AG04449 (cell line): ENCODE measurements at regions not wholly inside any gene's neighbourhood (a gene's known extent, or its start where the extent isn't known, plus 50 kb on each side); places are given as distances from the start of the nearest gene placed in this dataset.

Experiments used
- CTCF ChIA-PET: fragments of 350-600 bp; formaldehyde crosslinking; extraction: SDS; loops from one replicate; lab custom pipeline; 2021; ENCODE audit warnings: antibody characterized with exemption; lab: Yijun Ruan, JAX
- POLR2A ChIA-PET: fragments of 400-600, 350-600 bp; formaldehyde crosslinking; extraction: SDS; loops from one replicate; lab custom pipeline; 2020; ENCODE audit warnings: antibody characterized with exemption, inconsistent platforms; lab: Yijun Ruan, JAX
- DNase-seq: peaks from one replicate; pipeline ENCODE4 v3.0.0-alpha.2; 2010; ENCODE audit warnings: low read depth, low spot score
- H3K4me3 ChIP-seq: 2 replicates; pipeline ENCODE4 v1.5.1; 2011; ENCODE audit warnings: low read depth, mild to moderate bottlenecking, control low read depth, low read length
- TF ChIP-seq, protein P1 (sequence below): IDR thresholded peaks from one replicate; pipeline ENCODE4 v1.5.1; 2011; ENCODE audit warnings: mild to moderate bottlenecking, moderate library complexity, low read length, control low read depth, inconsistent platforms; ENCODE audit not compliant: insufficient read depth; ENCODE audit errors: missing control alignments

DNA sequence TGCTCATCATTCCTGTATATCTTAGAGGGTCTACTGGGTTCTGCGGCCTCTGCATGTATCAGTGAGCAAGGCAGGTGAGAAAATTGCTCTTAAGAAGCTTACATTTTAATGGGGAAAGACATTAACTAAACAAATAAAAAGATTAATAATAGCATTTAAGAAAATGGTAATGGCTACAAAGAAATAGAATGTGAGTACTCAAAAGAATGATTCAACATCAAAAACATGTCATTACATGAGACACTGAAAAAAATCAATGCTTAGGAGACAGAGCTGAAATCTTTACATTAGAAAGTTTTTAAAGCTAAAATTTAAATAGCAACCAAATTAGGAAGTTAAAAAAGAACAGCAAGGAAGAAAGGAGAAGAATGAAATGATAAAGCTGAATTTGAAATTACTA is 146.9 kb upstream of the PHACTR1 start:
- TF ChIP-seq, protein P1, sequence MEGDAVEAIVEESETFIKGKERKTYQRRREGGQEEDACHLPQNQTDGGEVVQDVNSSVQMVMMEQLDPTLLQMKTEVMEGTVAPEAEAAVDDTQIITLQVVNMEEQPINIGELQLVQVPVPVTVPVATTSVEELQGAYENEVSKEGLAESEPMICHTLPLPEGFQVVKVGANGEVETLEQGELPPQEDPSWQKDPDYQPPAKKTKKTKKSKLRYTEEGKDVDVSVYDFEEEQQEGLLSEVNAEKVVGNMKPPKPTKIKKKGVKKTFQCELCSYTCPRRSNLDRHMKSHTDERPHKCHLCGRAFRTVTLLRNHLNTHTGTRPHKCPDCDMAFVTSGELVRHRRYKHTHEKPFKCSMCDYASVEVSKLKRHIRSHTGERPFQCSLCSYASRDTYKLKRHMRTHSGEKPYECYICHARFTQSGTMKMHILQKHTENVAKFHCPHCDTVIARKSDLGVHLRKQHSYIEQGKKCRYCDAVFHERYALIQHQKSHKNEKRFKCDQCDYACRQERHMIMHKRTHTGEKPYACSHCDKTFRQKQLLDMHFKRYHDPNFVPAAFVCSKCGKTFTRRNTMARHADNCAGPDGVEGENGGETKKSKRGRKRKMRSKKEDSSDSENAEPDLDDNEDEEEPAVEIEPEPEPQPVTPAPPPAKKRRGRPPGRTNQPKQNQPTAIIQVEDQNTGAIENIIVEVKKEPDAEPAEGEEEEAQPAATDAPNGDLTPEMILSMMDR, result no peak
- POLR2A ChIA-PET, result no interaction called here

DNA sequence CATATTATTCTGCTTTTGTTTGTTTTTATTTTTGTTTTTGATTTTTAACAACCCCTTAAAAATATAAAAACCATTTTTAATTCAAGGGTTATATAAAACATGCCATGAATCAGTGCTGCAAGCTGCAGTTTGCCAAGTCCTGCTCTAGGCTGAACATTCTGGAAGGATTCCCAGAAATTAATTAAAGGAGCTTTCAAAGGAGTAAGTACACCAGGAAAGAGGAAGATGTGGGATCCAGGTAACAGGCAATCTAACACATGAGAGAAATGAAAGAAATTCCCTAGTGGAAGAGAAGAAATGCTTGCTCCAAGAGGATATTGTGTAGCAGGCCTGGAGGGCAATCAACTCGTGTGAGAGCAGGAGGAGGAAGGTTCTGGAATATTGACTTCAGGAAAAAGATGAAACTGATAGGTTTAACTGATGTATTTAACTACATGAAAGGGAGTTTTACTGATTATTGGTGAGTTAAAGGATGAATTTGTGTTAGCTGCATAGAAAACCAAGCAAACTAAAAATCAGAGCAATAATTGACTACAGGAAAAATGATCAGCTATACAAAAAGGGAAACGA is 146.0 kb upstream of the PHACTR1 start:
- no peak for DNase-seq
- H3K4me3 ChIP-seq, result no peak overlapping the region
- TF ChIP-seq, protein P1, result no peak
- CTCF ChIA-PET, result interaction anchor here (1.7 to 2.3 kb wide), 3 partner anchors 10 to 33 kb away, joined by 4 to 8 read pairs (median 5); no protein-coding TSS in a partner anchor
- POLR2A ChIA-PET, result interaction anchor here (0.6 to 0.7 kb wide), 2 partner anchors 11 to 12 kb away, joined by 3 read pairs; no protein-coding TSS in a partner anchor

More for the DNA sequence above, 146.9 kb upstream of the PHACTR1 start:
- H3K4me3 ChIP-seq, result no peak overlapping the region
- CTCF ChIA-PET, result interaction anchor here (1.6 to 2.3 kb wide), 3 partner anchors 8 to 11 kb away, joined by 4 to 8 read pairs (median 5); no protein-coding TSS in a partner anchor
- DNase-seq, result no peak

DNA sequence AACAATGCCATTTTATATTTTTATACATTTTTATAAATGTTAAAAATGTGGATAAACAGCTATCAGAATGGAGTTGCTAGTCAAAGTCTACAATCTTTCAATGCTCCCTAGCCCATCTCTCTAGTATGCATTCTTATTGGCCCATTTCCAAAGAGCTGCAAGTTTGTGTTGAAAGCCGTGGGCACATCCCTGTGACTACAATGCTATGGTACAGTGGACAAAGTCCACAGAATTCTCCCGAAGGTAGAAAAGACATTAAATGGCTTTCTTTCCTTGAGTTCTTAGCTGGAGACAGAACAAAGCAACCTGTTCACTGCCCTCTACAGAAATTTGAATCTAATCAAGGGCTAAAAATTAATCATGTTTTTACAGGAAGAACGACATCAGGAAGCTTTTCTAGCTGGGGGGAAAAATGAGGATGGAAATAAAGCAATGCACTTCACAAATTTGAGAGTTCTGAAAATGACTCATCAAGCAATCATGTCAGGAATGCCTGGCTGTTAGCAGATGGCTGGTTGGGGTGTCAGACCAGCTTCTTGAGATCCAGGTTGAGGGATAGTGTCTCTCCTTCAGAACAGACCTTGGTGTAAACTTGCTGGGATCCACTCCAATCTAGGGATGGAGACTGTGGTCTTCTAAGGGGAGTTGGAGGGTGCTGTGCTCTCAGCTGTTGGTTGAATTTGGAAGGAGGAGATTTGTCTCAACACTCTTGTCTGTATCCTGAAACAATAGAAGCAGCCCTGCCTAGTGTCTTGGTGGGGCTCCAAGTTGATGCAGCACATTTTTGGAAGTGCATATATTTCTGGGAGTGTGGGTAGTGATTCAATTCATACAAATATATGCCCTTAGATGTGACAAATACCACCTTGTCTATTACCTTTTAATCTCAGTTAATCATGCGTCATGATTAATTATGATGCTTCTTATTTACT is 143.4 kb upstream of the PHACTR1 start:
- ChIA-PET CTCF (interaction anchor here (0.7 to 2.1 kb wide), 7 partner anchors 12 to 1232 kb away, joined by 3 to 7 read pairs (median 3); no protein-coding TSS in a partner anchor), POLR2A (interaction anchor here (1.3 kb wide), 1 partner anchor 25 kb away, joined by 4 read pairs; no protein-coding TSS in a partner anchor)
- DNase-seq, result no peak
- H3K4me3 ChIP-seq, result no peak overlapping the region
- TF ChIP-seq, protein P1, result no peak

DNA sequence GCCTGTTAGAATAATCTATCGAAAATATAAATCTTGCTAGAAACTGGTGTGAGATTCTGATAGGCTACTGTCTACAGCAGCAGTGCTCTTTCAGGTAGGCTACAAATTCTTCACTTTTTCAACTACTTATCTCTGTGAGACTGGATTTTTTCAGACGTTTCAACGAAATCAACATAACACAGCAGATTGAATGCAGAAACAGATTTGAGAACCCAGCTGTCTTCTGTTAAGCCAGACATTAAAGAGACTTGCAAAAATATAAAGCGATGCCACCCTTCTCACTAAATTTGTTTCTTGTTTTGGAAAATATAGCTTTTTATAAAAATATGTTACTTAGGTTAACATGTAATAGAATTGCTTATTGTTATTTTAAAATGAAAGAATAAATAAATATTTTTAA is 140.6 kb upstream of the PHACTR1 start:
- TF ChIP-seq, protein P1, result no peak
- CTCF ChIA-PET, result no interaction called here
- POLR2A ChIA-PET, result interaction anchor here (0.6 kb wide), 1 partner anchor 26 kb away, joined by 3 read pairs; no protein-coding TSS in a partner anchor

DNA sequence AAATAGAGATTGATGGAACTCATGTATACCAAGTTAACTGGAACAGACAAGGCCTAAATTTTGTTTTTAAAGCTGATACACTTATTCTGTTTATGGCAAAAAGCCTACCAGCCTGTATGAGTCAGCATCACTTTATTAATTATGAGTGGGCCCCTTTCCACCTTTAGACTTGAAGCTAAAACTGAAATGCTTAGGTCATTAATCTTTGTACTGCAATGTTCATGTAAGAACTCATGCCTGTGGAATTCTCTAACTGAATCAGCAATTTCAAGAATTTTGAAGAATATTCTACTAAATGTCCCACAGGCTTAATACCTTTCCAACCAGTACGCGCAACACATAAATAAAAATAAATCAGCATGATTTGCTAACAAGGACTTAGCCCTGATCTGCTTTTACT is 140.2 kb upstream of the PHACTR1 start:
- ChIA-PET CTCF (no interaction called here), POLR2A (interaction anchor here (0.6 kb wide), 2 partner anchors 25 to 28 kb away, joined by 3 to 4 read pairs; no protein-coding TSS in a partner anchor)
- TF ChIP-seq, protein P1, result no peak
- H3K4me3 ChIP-seq, result no peak overlapping the region
- DNase-seq, result no peak

More for the DNA sequence above, 140.6 kb upstream of the PHACTR1 start:
- no peak overlapping the region for H3K4me3 ChIP-seq
- DNase-seq, result no peak
